Smooth muscle cell (in vitro differentiated cells): ENCODE measurements at regions not wholly inside any gene's neighbourhood (a gene's known extent, or its start where the extent isn't known, plus 50 kb on each side); places are given as distances from the start of the nearest gene placed in this dataset.
"Not testable (repeated sequence)": the region's sequence is repeated elsewhere in the genome, so short reads cannot be mapped to it uniquely, and the experiment has no call there.

ENCODE experiments used
- DNase-seq: peaks from one replicate; lab custom pipeline; 2025; ENCODE audit not compliant: unreplicated experiment; lab: John Stamatoyannopoulos, UW
- H2AFZ ChIP-seq: fragments of 200-600 bp; sonication (generic); 2 replicates; pipeline ENCODE4 v1.6.0; 2016; ENCODE audit warnings: antibody characterized with exemption, low read depth, mild to moderate bottlenecking
- H3F3A ChIP-seq: fragments of 200-600 bp; sonication (generic); 2 replicates; pipeline ENCODE4 v1.6.0; 2017; ENCODE audit warnings: antibody characterized with exemption, low read depth
- H3K27ac ChIP-seq: fragments of 200-600 bp; sonication (generic); 2 replicates; pipeline ENCODE4 v1.5.1; 2016; ENCODE audit warnings: low read depth, mild to moderate bottlenecking
- H3K27me3 ChIP-seq: fragments of 200-600 bp; sonication (generic); 2 replicates; pipeline ENCODE4 v1.6.1; 2016; ENCODE audit warnings: low read depth, mild to moderate bottlenecking
- H3K36me3 ChIP-seq: fragments of 200-600 bp; sonication (generic); 2 replicates; pipeline ENCODE4 v1.5.1; 2016; ENCODE audit warnings: low read depth
- H3K4me1 ChIP-seq: fragments of 200-600 bp; sonication (generic); 2 replicates; pipeline ENCODE4 v1.5.1; 2016; ENCODE audit warnings: low read depth
- H3K4me2 ChIP-seq: fragments of 200-600 bp; sonication (generic); 2 replicates; pipeline ENCODE4 v1.6.0; 2016; ENCODE audit warnings: mild to moderate bottlenecking
- H3K4me3 ChIP-seq: fragments of 200-600 bp; sonication (generic); 2 replicates; pipeline ENCODE4 v1.5.1; 2016; ENCODE audit warnings: mild to moderate bottlenecking
- H3K79me2 ChIP-seq: fragments of 200-600 bp; sonication (generic); 2 replicates; pipeline ENCODE4 v1.6.0; 2016; ENCODE audit warnings: low read depth, mild to moderate bottlenecking
- H3K9ac ChIP-seq: fragments of 200-600 bp; sonication (generic); 2 replicates; pipeline ENCODE4 v1.6.0; 2016; ENCODE audit warnings: low read depth
- H3K9me3 ChIP-seq: fragments of 200-600 bp; sonication (generic); replicated peaks from 2 replicates; pipeline ENCODE4 v1.5.1; 2016; ENCODE audit warnings: low read depth
- H4K20me1 ChIP-seq: fragments of 200-600 bp; sonication (generic); 2 replicates; pipeline ENCODE4 v1.6.0; 2016; ENCODE audit warnings: low read depth
- WGBS: methylation state at CpG from one replicate; pipeline ENCODE4 v1.1.7; 2016; ENCODE audit warnings: low lambda C conversion rate; 5-methylcytosine and 5-hydroxymethylcytosine counted together
- TF ChIP-seq, protein P1 (sequence below): fragments of 200-600 bp; sonication (generic); IDR thresholded peaks from 2 replicates; pipeline ENCODE4 v1.5.1; 2017; ENCODE audit warnings: borderline replicate concordance, mild to moderate bottlenecking, antibody characterized with exemption; ENCODE audit not compliant: insufficient read depth, poor library complexity, severe bottlenecking

- H3K4me2 ChIP-seq: no peak overlapping the region
- no peaks in the 10 kb centered on the region for H3K9me3 ChIP-seq
- no peaks in the 10 kb centered on the region for H3K79me2 ChIP-seq
- no peaks in the 10 kb centered on the region for H3F3A ChIP-seq
- H4K20me1 ChIP-seq: no peaks in the 10 kb centered on the region
- no peak overlapping the region for H2AFZ ChIP-seq
- H3K4me3 ChIP-seq: no peak overlapping the region
- no peaks in the 10 kb centered on the region for H3K36me3 ChIP-seq
- DNase-seq: no peak
- no peaks in the 10 kb centered on the region for H3K4me1 ChIP-seq
- no peak overlapping the region for H3K27ac ChIP-seq
- 95% methylated on average over 2 of the region's 2 CpGs for WGBS
- TF ChIP-seq, protein P1, sequence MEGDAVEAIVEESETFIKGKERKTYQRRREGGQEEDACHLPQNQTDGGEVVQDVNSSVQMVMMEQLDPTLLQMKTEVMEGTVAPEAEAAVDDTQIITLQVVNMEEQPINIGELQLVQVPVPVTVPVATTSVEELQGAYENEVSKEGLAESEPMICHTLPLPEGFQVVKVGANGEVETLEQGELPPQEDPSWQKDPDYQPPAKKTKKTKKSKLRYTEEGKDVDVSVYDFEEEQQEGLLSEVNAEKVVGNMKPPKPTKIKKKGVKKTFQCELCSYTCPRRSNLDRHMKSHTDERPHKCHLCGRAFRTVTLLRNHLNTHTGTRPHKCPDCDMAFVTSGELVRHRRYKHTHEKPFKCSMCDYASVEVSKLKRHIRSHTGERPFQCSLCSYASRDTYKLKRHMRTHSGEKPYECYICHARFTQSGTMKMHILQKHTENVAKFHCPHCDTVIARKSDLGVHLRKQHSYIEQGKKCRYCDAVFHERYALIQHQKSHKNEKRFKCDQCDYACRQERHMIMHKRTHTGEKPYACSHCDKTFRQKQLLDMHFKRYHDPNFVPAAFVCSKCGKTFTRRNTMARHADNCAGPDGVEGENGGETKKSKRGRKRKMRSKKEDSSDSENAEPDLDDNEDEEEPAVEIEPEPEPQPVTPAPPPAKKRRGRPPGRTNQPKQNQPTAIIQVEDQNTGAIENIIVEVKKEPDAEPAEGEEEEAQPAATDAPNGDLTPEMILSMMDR: no peak
- H3K9ac ChIP-seq: no peak overlapping the region
- H3K27me3 ChIP-seq: no peaks in the 10 kb centered on the region
These were observed 154.9 kb upstream of the GJE1 start for GRCh38 chr6:141977782-141978181.

- Histone ChIP-seq H3K4me2 (no peak overlapping the region), H3K36me3 (no peaks in the 10 kb centered on the region), H2AFZ (no peak overlapping the region), H3K9ac (no peak overlapping the region), H3K9me3 (no peaks in the 10 kb centered on the region), H3K27me3 (no peaks in the 10 kb centered on the region), H3K4me1 (no peaks in the 10 kb centered on the region), H3K79me2 (no peaks in the 10 kb centered on the region), H3K27ac (no peak overlapping the region), H3K4me3 (no peak overlapping the region), H4K20me1 (no peaks in the 10 kb centered on the region), H3F3A (no peaks in the 10 kb centered on the region)
- TF ChIP-seq, protein P1: no peak
- DNase-seq: no peak
- WGBS: 87% methylated on average over 1 of the region's 1 CpG
These were observed 155.7 kb upstream of the GJE1 start for GRCh38 chr6:141976994-141977393.

GRCh38 chr6:141969768-141970415, 162.8 kb upstream of the GJE1 start:
- not testable (repeated sequence) for H3K27ac ChIP-seq, H3K79me2 ChIP-seq, H2AFZ ChIP-seq, H4K20me1 ChIP-seq, H3K4me2 ChIP-seq, H3K36me3 ChIP-seq, H3K4me3 ChIP-seq, H3F3A ChIP-seq, H3K9ac ChIP-seq, H3K9me3 ChIP-seq, H3K27me3 ChIP-seq, DNase-seq, H3K4me1 ChIP-seq
- 91% methylated on average over 19 of the region's 19 CpGs for WGBS

DNA sequence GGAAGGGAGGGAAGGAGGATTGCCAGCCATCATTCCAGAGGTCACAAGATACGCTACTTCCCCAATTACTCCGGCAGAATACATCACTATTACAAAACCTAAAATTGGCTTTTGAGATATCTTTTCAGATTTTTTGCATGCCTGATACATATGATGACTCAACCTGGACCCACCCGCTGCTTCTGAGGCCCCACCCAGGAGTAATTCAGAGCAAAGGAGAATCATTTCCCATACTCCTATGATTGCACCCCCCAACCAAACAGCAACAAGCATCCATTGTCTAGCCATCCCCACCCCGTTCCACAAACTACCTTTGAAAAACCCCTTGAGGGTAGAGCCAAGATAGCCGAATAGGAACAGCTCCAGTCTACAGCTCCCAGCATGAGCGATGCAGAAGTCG, 163.5 kb upstream of the GJE1 start:
- H3K27ac ChIP-seq: no peak overlapping the region
- H3K4me2 ChIP-seq: no peak overlapping the region
- TF ChIP-seq, protein P1: no peak
- WGBS: 95% methylated on average over 7 of the region's 7 CpGs
- no peaks in the 10 kb centered on the region for H3F3A ChIP-seq
- no peak overlapping the region for H2AFZ ChIP-seq
- no peaks in the 10 kb centered on the region for H3K36me3 ChIP-seq
- no peaks in the 10 kb centered on the region for H3K79me2 ChIP-seq
- no peaks in the 10 kb centered on the region for H3K9me3 ChIP-seq
- no peak for DNase-seq
- no peaks in the 10 kb centered on the region for H3K27me3 ChIP-seq
- H3K4me1 ChIP-seq: no peaks in the 10 kb centered on the region
- H4K20me1 ChIP-seq: no peaks in the 10 kb centered on the region
- no peak overlapping the region for H3K9ac ChIP-seq
- H3K4me3 ChIP-seq: no peak overlapping the region
